Upper lobe of left lung (tissue), 4 donors: ENCODE measurements at regions not wholly inside any gene's neighbourhood (a gene's known extent, or its start where the extent isn't known, plus 50 kb on each side); places are given as distances from the start of the nearest gene placed in this dataset.

ENCODE experiments used
- EP300 ChIP-seq, 4 donors: sonication (generic); formaldehyde crosslinking; IDR thresholded peaks; one replicate each; pipeline ENCODE4 v1.5.1; 2017; ENCODE audit warnings: antibody characterized with exemption in 4 of 4, control low read depth in 2 of 4
- POLR2A ChIP-seq, 4 donors: fragments of 450-650 bp; IDR thresholded peaks; one replicate each; pipeline ENCODE4 v1.5.1; 2016 to 2017; ENCODE audit warnings: antibody characterized with exemption in 4 of 4, mild to moderate bottlenecking in 2 of 4
- POLR2AphosphoS5 ChIP-seq, 2 donors: sonication (generic); formaldehyde crosslinking; IDR thresholded peaks; one replicate each; pipeline ENCODE4 v1.5.1; 2017; ENCODE audit warnings: antibody characterized with exemption in 2 of 2
- TF ChIP-seq, protein P1 (sequence below), 6 experiments: fragments of 450-650 bp in 4 of 6; fragments of 200-600 bp in 2 of 6; sonication (generic) in 2 of 6; IDR thresholded peaks; one replicate each; pipeline ENCODE4 v1.5.1; 2016 to 2019; ENCODE audit warnings: antibody characterized with exemption in 6 of 6

DNA sequence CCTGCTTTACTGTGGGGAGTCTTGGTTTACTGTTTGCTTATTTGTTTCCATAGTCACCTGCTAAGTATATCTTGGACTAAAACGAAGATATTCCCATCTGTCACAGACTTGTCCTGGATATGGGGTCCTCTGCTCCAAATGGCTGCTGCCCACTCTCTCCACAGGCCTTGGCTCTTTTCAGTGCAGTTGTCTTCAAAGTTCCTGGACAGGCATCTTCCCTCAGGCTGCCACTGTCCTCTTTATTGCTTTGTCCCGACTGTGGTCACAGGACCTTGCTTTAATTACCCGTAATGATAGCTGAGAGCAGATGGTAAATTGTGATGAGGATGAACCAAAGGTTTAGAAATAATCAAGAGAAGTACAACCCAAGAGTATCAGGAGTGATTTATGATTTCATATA lies 713.9 kb upstream of the CCDC179 start:
- TF ChIP-seq, protein P1, sequence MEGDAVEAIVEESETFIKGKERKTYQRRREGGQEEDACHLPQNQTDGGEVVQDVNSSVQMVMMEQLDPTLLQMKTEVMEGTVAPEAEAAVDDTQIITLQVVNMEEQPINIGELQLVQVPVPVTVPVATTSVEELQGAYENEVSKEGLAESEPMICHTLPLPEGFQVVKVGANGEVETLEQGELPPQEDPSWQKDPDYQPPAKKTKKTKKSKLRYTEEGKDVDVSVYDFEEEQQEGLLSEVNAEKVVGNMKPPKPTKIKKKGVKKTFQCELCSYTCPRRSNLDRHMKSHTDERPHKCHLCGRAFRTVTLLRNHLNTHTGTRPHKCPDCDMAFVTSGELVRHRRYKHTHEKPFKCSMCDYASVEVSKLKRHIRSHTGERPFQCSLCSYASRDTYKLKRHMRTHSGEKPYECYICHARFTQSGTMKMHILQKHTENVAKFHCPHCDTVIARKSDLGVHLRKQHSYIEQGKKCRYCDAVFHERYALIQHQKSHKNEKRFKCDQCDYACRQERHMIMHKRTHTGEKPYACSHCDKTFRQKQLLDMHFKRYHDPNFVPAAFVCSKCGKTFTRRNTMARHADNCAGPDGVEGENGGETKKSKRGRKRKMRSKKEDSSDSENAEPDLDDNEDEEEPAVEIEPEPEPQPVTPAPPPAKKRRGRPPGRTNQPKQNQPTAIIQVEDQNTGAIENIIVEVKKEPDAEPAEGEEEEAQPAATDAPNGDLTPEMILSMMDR (IDR thresholded peaks at IDR 0.05), result no peak
- TF ChIP-seq POLR2A (IDR thresholded peaks at IDR 0.05) (no peak), POLR2AphosphoS5 (IDR thresholded peaks at IDR 0.05) (no peak), EP300 (IDR thresholded peaks at IDR 0.05) (no peak)
